RWPE2 (cell line): ENCODE measurements at regions not wholly inside any gene's neighbourhood (a gene's known extent, or its start where the extent isn't known, plus 50 kb on each side); places are given as distances from the start of the nearest gene placed in this dataset.
"Not testable (repeated sequence)": the region's sequence is repeated elsewhere in the genome, so short reads cannot be mapped to it uniquely, and the experiment has no call there.

ENCODE experiments used
- ATAC-seq: fragments of 200-7000 bp; cut with Tn5 transposase; 3 replicates; pipeline ENCODE4 v1.9.1; 2021; ENCODE audit warnings: low read depth
- DNase-seq: peaks from one replicate; pipeline ENCODE4 v3.0.0-alpha.2; 2020; ENCODE audit warnings: low spot score
- H3K27ac ChIP-seq: fragments of 450-650 bp; 2 replicates; pipeline ENCODE4 v1.5.1; 2017; ENCODE audit warnings: mild to moderate bottlenecking; ENCODE audit not compliant: poor library complexity, severe bottlenecking
- H3K27me3 ChIP-seq: fragments of 250-450 bp; sonication (Bioruptor Pico); 2 replicates; pipeline ENCODE4 v1.5.1; 2021; ENCODE audit warnings: mild to moderate bottlenecking, moderate library complexity; ENCODE audit not compliant: insufficient read depth, poor library complexity, severe bottlenecking
- H3K36me3 ChIP-seq: fragments of 250-450 bp; sonication (Bioruptor Pico); 2 replicates; pipeline ENCODE4 v1.5.1; 2020; ENCODE audit warnings: low read depth, mild to moderate bottlenecking, moderate library complexity
- H3K4me1 ChIP-seq: fragments of 250-450 bp; sonication (Bioruptor Pico); 2 replicates; pipeline ENCODE4 v1.5.1; 2021; ENCODE audit warnings: mild to moderate bottlenecking, moderate library complexity; ENCODE audit not compliant: insufficient read depth, poor library complexity, severe bottlenecking
- H3K4me3 ChIP-seq: fragments of 250-450 bp; sonication (Bioruptor Pico); 2 replicates; pipeline ENCODE4 v1.5.1; 2021; ENCODE audit warnings: mild to moderate bottlenecking, moderate library complexity; ENCODE audit not compliant: severe bottlenecking
- H3K9me3 ChIP-seq: fragments of 250-450 bp; sonication (Bioruptor Pico); 2 replicates; pipeline ENCODE4 v1.5.1; 2021; ENCODE audit warnings: mild to moderate bottlenecking, moderate library complexity; ENCODE audit not compliant: severe bottlenecking
- CTCF ChIP-seq: fragments of 450-650 bp; IDR thresholded peaks from one replicate; pipeline ENCODE4 v1.5.1; 2017; ENCODE audit warnings: mild to moderate bottlenecking, moderate library complexity; ENCODE audit not compliant: poor library complexity, severe bottlenecking

- Histone ChIP-seq H3K9me3 (no peaks in the 10 kb centered on the region), H3K27ac (no peak overlapping the region), H3K4me1 (peaks cover 22% of the 10 kb centered on the region), H3K36me3 (no peaks in the 10 kb centered on the region), H3K27me3 (no peaks in the 10 kb centered on the region), H3K4me3 (no peak overlapping the region)
- DNase-seq (no peak), ATAC-seq (no peak)
- TF ChIP-seq CTCF: no peak
These were observed 257.9 kb upstream of the RBMS3 start for GRCh38 chr3:29022976-29023375.

- ATAC-seq (no peak), DNase-seq (no peak)
- Histone ChIP-seq H3K4me1 (peaks cover 22% of the 10 kb centered on the region), H3K4me3 (no peak overlapping the region), H3K27me3 (no peaks in the 10 kb centered on the region), H3K36me3 (no peaks in the 10 kb centered on the region), H3K27ac (peak overlapping the region; percentile 19), H3K9me3 (no peaks in the 10 kb centered on the region)
- no peak for TF ChIP-seq CTCF
These were observed 254.6 kb upstream of the RBMS3 start for GRCh38 chr3:29026286-29026685.

GRCh38 chr3:29026959-29027358 is 253.9 kb upstream of the RBMS3 start:
- peak; percentile 86 for ATAC-seq
- peak overlapping the region; percentile 19 for H3K27ac ChIP-seq
- peaks cover 22% of the 10 kb centered on the region for H3K4me1 ChIP-seq
- no peak overlapping the region for H3K4me3 ChIP-seq
- no peaks in the 10 kb centered on the region for H3K9me3 ChIP-seq
- no peaks in the 10 kb centered on the region for H3K27me3 ChIP-seq
- no peak for TF ChIP-seq CTCF
- DNase-seq: no peak
- H3K36me3 ChIP-seq: no peaks in the 10 kb centered on the region

GRCh38 chr3:29031175-29031574 is 249.7 kb upstream of the RBMS3 start:
- H3K9me3 ChIP-seq, ATAC-seq, H3K4me1 ChIP-seq, H3K27ac ChIP-seq, H3K36me3 ChIP-seq, H3K4me3 ChIP-seq, DNase-seq, H3K27me3 ChIP-seq: not testable (repeated sequence)

- H3K27ac ChIP-seq: no peak overlapping the region
- no peak overlapping the region for H3K4me3 ChIP-seq
- no peak for ATAC-seq
- TF ChIP-seq CTCF: no peak
- H3K27me3 ChIP-seq: no peaks in the 10 kb centered on the region
- no peaks in the 10 kb centered on the region for H3K9me3 ChIP-seq
- H3K4me1 ChIP-seq: no peaks in the 10 kb centered on the region
- no peak for DNase-seq
- H3K36me3 ChIP-seq: no peaks in the 10 kb centered on the region
These were observed 247.4 kb upstream of the RBMS3 start for GRCh38 chr3:29033511-29033910.
